NCI-H82 (cell line): ENCODE measurements at regions not wholly inside any gene's neighbourhood (a gene's known extent, or its start where the extent isn't known, plus 50 kb on each side); places are given as distances from the start of the nearest gene placed in this dataset.

ENCODE experiments used
- DNase-seq: peaks from one replicate; lab custom pipeline; 2025; lab: John Stamatoyannopoulos, UW

DNA sequence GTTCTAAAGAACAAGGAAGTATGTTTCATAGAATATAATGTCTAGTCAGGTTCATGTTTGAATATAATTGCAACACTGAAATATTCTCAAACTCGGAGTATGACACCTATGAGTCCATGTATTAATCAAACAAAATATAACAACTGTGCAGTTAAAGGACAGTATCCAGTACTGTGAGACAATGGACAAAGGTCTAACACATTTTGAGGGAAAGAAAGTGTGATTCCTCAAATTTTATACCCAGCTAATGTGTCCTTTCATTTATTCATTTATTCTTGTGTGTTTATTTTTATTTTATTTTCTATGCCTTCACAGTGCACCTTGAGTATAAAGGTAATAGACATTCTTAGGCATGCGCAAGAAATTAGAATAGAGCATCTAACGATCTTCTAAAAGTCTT, 401.0 kb upstream of the ZFHX3 start:
- no peak for DNase-seq

DNA sequence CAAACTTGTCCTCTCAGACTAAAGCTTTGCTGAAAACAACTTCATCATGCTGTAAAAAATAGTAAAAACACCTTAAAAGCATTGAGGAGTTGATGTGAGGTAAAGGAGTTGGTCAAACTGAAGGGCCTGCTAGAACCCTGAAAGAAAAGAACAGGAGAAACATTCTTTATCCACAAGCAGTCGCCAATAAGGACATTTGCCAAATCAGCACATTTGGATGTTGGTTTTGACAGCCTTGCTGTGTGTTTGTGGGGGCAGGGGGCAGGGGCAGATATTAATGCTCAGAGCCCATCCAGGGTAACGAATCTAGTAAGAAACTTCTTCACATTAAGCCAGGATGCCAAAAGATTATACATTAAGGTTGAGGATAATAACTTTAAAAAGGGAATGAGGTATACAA, 399.9 kb upstream of the ZFHX3 start:
- no peak for DNase-seq

DNA sequence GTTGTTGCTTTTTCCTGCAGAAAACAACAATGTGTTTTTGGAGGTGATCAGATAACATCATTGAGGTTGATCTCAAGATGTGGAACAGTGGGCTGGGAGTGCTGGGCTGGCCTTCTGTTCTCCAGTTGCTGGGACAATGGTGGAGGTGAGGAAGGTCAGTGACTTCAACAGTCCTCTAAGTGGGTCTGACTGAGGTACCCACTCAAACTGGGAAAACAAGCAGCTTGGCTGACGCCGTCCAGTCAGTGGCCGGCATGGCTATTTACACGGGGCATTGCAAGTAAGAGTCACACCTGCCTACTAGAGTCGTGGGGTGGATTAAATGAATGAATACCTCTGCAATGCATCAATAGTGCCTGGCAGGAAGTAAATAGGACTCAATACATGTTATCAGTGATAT, 386.7 kb upstream of the ZFHX3 start:
- no peak for DNase-seq

DNA sequence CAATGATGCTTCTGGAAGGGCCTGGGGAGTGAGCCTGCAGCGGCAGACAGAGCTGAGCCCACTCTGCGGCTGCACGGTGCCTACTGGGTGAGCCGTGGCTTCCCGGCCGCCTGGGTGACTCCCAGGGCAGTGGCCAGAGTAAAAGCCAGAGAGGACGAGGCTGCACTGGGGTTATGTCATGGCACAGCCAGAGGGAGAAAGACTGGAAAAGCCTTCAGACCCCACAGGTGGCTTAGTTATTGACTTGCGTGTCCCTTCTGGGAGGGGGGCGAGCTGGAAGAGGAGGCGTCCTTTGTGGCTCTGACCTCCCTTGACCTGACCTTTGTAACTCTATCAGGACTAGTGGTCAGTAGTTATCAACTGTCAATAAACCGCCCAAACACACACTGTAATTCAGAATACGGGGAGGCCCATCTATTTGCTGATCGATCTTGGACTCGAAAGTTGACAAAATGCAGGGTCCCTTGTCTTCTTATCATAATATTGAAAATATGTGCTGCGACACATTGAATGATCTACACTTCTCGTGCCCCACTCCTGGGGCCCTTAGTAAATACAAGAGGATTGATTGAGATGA, 385.9 kb upstream of the ZFHX3 start:
- no peak for DNase-seq

DNA sequence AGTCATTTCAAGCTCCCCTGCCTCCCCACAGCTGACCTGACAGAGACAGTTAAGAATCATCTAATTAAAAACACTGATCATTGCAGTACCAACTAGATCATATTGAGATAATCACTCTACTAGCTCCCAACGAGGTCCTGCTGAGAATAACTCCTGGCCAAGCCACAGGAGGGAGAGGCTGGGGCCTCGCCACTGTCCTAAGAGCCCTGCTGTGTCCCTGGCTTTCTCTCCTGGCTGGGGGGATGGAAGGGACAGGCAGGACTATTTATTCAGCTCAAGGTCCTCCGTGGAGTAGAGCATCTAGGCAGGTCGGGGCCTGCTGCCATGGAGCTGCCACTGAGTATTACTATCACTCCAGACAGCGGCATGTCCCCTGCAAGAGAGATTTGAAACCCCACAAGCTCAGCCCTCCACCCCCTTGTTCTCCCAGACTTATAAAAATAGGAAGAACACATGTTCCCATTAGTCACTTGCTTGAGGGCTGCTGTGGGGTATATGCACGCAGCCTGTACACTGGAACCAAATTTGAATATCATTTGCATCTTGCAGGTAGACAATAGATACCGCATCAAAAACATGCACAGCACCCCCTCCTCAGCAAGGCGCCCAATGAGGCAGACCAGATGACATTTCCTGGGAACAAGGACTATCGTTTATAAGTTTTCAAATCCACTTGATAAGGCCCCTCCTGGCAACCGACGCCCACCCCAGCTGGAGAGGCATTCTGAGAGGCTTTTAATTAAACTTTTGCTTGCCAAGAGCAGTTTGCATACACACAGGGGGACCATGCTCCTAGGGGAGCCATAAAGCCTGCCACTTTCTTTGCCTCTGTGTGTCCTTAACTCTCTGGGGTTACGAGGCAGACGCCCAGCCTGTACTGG, 385.2 kb upstream of the ZFHX3 start:
- no peak for DNase-seq

DNA sequence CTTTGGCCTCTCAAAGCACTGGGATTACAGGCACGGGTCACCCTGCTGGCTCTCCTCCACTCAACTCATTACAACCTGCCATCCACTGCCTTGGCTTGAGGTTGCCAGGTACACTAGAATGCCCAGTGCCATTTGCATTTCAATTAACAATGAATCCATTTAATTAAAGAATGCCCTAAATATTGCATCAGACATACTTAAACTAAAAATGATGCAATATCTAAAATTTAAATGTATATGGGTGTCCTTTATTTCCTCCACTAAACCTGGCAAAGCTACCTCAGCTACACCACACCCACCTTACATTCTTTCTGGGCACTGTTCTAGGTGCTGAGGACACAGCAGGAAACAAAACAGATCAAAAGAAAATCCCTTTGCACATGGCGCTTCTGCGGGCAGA, 382.2 kb upstream of the ZFHX3 start:
- no peak for DNase-seq

DNA sequence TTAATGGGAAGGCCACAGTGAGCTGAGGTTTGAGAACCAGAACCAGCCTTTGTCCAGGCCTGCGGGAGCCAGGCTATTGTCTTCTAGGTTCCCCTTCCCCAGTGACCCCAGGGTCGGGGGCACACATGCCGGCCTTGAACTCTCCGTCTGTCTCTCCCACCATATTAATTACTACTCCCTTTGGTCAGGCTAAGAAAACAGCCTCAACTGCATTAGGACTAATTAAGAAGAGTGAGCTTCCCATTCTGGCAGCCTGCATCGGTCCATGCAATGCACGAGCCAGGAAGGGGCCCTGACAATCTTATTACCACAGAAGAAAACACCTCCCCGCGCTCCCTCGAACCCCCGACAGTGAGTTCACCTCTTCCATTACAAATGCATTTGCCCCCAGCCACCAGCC, 380.2 kb upstream of the ZFHX3 start:
- no peak for DNase-seq

DNA sequence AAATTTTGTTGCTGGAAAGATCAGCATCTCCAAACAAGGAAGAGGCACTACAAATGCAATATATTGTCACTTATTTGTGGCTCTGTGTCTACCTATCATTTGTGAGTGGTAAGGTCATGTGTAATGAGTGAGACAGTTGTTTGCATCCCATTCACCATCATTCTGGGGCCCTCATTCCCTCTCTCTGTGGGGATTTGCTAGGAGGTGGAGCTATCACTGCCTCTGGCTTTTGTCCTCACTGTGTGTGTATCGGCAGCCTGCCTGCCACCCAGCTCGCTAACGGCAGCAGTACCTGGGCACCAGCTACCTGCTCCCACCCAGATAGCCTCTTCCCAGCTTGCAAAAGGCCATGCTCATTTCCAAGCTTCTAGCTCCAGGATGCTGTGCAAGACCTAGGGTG, 379.2 kb upstream of the ZFHX3 start:
- DNase-seq: no peak

DNA sequence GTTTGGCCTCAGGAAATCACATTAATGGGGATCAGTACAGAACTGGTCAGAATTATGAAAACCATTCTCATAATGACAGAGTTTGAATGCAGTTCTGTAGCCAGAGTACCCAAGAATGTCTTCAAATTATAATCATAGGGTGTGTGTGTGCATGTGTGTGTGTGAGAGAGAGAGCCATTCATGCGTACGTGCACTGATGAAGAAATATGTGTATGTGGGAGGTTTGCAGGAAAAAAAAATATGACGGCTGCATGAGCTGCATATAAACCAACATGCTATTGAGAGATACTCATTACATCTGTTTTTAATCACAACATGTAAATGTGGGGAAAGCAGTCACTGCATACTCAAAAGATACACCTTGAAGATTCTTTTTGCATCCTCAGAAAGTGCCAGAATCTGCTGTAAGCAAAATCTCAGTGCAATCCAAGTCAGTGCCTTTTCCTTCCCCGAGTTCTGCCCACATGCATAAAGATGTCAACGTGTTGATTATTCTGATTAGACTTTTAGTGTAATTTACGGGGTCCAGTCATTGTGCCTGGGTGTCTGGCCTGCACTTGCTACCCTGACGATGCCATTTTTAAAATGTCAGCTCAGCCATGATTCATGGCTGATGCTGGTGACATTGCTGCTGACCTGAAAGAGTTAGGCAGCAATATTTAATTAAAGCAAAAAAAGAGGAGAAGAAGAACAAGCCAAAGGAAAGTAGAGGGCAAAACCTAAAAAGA, 378.7 kb upstream of the ZFHX3 start:
- DNase-seq: no peak

DNA sequence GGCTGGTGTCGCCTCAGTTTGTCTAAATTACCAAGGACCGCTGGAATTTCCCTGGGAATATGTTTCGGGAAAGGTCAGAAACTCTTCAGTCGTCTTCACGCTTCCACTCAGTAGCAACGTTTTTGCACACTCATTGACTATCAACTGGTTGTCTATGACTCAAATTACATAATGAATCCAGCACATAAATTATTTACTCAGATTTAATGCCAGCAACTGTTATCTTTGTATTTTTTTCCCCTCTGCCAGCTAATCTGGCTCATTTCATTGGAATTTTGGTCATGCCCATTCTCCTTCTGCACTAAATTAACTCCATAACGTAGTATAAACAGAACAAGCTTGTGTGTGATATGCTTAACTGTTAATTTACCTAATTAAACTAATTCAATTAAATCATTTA, 372.7 kb upstream of the ZFHX3 start:
- no peak for DNase-seq

DNA sequence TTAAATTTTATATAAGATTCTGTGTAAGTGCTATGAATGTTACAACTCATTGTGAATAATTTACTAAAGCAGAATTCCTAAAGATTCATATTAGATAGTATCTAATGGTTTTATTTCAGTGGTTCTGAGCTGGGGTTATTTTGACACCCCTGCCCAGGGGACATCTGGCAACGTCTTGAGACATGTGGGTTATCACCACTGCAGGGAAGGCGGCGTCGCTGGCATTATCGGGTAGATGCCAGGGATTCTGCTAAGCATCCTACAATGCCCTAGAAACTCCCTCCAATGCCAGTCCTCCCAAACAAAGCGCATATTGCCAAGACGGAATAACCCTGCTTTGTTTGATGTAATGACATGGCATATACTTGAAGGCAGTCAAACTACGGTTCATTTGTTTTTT, 372.3 kb upstream of the ZFHX3 start:
- DNase-seq: no peak

DNA sequence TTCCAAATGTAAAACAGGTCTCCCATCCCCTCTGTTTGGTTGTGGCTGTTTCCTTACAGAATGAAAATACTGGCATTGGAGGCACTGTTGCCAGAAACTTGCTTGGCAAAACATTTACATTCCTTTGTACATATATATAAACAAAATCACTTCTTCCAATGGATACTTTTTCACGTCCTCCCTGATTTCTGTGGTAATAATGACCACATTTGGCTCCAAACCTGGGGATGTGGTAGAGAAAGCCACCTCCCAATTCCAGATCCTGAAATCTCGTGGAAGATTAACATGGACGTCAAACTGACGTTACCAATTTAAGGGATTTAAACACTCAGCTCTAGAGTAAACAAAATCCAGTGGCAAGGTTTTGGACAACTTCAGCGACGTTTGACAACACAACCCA, 370.8 kb upstream of the ZFHX3 start:
- no peak for DNase-seq

DNA sequence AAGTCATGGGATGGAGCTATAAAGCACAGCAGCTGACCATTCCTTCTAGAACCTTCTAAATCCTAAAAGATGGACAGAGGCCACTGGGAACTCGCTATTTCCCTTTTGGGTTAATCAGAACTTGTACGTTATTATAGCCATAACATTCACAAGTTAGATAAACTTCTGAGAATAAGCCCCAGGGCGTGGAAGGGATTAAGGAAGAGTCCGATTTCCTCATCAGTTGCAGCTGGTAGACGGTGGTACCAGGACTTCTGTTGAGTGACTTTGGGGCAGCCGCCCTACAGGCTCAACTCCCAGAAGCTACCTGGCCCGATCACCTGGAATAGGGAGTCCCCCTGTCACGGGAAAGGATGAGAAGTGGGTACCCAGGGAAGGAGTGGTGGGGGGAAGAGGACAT, 370.1 kb upstream of the ZFHX3 start:
- DNase-seq: no peak

DNA sequence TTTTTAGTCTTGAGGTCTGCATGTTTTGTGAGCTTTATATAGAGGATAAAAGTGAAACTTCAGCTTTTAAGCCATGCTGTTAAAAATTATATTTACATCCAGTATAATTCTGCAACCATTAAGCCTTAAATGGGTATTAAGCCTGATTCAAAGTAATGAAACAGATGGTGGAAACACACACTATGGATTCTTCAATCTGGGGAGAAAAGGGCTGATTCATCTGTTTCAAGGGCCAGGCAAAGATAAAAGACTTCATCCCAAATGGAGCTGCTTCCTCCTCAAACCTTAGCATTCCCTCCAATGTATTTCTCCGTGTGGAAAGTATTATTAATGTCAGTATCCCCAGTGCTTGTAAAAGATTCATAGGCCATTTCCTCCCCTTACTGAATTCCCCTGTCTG, 367.4 kb upstream of the ZFHX3 start:
- no peak for DNase-seq

DNA sequence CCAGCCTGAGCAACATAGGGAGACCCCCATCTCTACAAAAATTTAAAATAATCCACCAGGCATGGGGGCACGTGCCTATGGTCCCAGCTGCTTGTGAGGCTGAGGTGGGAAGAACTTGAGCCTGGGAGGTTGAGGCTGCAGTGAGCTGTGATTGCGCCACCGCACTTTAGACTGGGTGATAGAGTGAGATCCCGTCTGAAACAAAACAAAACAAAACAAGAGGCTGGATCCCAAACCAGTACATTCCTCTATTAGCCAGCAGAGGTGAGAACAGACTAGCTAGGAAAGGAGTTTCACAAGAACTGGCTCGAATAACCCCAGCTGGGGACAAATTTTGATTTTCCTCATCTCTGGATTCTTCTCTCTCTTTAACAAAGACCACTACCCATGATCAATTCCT, 366.7 kb upstream of the ZFHX3 start:
- DNase-seq: no peak

DNA sequence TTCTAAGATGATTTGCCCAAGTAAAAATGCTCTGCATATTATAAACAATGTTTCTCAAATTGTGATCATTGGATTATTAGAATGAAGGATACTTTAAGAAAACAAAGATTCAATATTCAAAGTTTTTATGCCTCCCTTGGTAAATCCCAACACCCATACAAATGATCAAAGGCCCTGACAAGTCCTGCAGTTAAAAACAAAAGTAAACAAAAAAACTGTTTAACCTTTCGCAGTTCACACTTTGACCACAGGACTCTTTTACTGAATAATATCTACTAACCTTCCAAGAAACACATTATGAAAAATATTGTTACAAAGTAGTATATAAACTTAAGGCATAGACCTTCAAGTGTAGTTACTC, 365.9 kb upstream of the ZFHX3 start:
- DNase-seq: no peak

DNA sequence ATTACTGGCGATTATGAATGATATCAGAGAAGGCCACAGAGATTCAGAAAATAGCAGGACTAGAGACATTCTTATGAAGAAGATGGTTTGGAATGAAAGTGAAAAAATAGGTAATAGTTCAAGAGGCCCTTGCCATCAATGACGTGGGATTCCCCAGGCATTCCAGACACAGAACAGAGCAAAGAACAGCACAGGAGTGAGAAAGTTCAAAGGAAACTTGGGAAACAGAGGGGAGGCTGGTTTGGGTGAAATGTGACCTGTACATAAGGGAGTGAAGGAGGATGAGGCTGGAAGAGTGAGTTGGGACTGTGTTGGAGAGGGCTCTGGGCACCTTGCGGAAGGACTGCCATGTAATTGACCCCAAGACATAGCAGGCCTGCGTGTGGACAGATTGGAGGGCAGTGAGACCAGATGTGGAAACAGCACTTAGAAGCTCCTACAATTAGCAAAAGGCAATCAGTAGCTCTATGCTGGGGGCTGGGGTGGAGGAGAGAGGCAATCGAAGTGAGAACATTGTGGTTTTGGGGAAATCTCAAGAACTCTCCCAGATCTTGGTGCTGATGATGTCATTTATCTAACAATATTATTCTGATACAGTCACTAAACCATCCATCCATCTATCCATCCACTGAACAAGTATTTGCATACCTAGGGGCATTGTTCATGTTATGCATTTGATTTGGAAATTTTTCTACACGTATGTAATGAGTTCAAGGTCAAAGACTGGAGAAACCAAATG, 365.3 kb upstream of the ZFHX3 start:
- DNase-seq: no peak

DNA sequence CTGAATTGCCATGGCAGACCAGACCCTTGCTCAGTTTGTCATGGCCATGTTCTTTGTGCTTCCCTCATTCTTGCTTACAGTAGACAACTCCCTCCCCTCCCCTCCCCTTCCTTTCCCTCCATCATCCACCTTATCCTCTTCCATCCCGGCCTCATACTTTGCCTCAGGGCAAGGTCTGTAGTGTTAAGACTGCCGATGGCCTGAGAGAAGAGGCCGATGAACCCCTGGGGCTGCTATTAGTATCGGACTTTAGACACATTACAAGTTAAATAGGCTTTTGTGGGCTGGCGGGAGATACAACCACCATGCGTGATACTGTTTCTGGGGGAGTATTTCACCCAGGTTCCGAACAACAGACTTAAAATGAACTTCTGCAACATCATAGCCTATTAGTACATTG, 364.5 kb upstream of the ZFHX3 start:
- no peak for DNase-seq

DNA sequence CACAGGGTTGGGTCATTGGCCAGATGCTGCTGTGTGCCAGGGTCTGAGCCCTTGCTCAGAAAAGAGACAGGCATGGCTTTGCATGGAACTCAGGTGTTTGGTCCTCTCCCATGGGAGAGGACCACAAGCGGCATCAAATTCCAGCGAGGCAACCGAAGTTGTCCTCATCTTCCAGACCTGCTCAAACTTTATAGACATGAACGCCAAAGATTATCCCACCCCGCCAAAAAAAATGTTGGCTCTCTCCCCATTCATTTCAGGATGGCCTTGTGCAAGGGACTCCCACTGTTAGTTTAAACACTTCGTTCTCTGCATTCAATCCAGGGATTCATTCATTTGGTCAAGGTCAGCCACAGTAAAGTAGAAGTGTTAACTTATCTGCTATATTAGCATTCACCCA, 360.8 kb upstream of the ZFHX3 start:
- no peak for DNase-seq

DNA sequence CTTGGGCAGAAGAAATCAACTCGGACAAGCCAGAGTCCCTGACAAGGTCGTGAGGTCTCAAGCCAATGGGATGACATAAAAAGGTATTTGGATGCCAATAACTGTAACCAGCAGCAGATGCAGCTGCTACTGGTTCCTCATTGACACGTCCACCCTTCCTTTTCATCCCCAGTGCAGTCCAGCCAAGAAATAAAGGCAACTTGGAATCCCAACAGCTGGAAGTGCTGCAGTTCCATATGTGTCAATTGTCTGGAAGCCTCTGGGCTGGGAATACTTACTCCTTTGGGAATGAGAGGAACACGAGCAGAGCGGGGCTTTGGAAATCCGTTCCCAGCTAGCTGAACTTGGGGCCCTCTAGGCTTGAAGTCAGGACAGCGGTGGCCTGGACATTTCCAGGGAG, 360.4 kb upstream of the ZFHX3 start:
- no peak for DNase-seq

DNA sequence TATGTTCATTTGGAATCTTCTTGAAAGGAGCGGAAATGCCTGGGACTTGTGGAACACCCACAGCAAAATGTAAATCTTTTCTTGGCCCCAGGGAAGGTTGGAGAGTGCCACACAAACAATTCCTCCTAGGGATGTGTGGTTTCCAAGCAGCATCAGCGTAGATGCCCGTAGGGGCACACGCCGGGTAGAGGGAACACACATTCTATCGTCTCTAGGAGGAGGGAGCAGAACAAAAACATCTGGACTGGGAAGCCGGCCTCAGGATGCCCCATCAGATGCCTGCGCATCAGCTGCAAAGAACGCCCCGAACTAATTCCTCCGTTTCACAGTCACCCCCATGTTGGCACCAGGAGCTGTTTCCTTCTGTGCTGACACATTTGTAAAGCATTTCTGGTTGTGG, 357.9 kb upstream of the ZFHX3 start:
- no peak for DNase-seq

DNA sequence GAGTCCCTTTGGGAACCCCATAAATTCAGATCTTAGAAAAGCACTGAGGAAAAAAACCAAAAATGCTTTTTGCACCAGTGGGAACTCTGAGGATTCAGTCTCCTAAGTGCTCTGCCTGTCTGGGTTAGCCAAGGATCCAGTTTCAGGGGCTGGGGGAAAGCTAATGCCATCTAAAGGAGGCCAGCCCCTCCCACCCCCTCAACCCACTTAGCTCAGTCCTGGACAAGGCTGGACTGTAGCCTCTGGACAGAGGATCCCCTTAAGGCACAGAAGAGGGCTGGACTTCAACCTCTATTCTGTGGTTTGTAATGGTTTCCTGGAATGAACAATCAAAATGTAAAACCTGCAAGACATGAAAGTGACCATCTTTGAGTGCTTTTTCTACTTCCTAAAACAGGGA, 356.1 kb upstream of the ZFHX3 start:
- no peak for DNase-seq

DNA sequence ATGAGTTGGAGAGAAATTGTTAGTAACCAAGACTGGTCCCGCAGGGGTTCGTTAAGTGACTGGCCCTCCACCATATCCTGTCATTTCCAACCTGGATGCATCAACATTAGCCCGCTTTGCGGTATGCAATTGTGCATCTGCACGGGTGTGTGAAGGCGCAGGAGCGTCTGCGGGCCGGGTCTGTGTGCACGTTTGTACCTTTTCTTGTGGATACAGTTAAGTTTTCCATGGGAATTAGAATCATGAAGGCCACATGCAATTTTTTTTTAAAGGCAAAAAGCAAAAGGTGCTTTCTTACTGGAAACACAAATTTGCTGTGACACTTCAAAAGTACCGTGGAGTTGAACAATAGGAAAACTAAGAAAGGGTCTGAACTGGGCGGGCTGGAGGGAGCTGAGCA, 355.4 kb upstream of the ZFHX3 start:
- no peak for DNase-seq
